HFFc6 (cell line): ENCODE measurements at regions not wholly inside any gene's neighbourhood (a gene's known extent, or its start where the extent isn't known, plus 50 kb on each side); places are given as distances from the start of the nearest gene placed in this dataset.

ENCODE experiments used
- DNase-seq: peaks from one replicate; pipeline ENCODE4 v3.0.0-alpha.2; 2018
- H3K27ac Mint-ChIP-seq: 2 replicates; pipeline ENCODE4 v1.8.0; 2020; ENCODE audit warnings: mild to moderate bottlenecking, mixed read lengths
- H3K27me3 Mint-ChIP-seq: 2 replicates; pipeline ENCODE4 v1.8.0; 2021; ENCODE audit warnings: mild to moderate bottlenecking, moderate library complexity, mixed read lengths; ENCODE audit not compliant: insufficient read depth
- H3K36me3 Mint-ChIP-seq: 2 replicates; pipeline ENCODE4 v1.8.0; 2021; ENCODE audit warnings: low read depth, mixed read lengths
- H3K4me1 Mint-ChIP-seq: 2 replicates; pipeline ENCODE4 v1.8.0; 2020; ENCODE audit warnings: low read depth, mixed read lengths
- H3K4me3 Mint-ChIP-seq: 2 replicates; pipeline ENCODE4 v1.8.0; 2020; ENCODE audit warnings: mild to moderate bottlenecking, moderate library complexity, mixed read lengths
- H3K9me3 Mint-ChIP-seq: 2 replicates; pipeline ENCODE4 v1.8.0; 2020; ENCODE audit warnings: mild to moderate bottlenecking, mixed read lengths
- TF ChIP-seq, protein P1 (sequence below): fragments of 200-600 bp; sonication (generic); IDR thresholded peaks from 2 replicates; pipeline ENCODE4 v1.5.0; 2021; ENCODE audit warnings: antibody characterized with exemption, mild to moderate bottlenecking

DNA sequence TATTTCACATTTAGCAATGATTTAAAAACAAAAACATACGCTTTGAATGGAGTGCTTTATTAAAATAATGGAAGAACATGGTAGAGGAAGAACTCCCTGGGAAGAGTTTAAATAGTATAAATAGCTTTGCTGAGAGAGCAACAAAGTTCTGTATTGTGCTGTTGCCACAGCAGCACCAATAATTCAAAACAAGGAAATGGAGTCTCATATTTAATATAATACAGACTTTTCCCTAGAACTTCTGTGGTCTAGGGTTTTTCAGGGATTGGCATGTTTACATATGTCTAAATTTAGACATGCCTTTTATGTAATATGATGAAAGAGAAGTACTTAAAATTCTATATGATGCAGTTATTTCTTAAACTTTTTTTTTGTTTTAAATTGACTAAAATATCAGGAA is 217.2 kb upstream of the HDAC9 start:
- TF ChIP-seq, protein P1, sequence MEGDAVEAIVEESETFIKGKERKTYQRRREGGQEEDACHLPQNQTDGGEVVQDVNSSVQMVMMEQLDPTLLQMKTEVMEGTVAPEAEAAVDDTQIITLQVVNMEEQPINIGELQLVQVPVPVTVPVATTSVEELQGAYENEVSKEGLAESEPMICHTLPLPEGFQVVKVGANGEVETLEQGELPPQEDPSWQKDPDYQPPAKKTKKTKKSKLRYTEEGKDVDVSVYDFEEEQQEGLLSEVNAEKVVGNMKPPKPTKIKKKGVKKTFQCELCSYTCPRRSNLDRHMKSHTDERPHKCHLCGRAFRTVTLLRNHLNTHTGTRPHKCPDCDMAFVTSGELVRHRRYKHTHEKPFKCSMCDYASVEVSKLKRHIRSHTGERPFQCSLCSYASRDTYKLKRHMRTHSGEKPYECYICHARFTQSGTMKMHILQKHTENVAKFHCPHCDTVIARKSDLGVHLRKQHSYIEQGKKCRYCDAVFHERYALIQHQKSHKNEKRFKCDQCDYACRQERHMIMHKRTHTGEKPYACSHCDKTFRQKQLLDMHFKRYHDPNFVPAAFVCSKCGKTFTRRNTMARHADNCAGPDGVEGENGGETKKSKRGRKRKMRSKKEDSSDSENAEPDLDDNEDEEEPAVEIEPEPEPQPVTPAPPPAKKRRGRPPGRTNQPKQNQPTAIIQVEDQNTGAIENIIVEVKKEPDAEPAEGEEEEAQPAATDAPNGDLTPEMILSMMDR = no peak
- no peak for DNase-seq
- H3K27me3 Mint-ChIP-seq = no peaks in the 10 kb centered on the region; the same call in none of the 2 replicates
- no peaks in the 10 kb centered on the region for H3K36me3 Mint-ChIP-seq
- H3K27ac Mint-ChIP-seq = no peak overlapping the region
- H3K4me3 Mint-ChIP-seq = no peak overlapping the region
- no peaks in the 10 kb centered on the region for H3K9me3 Mint-ChIP-seq
- H3K4me1 Mint-ChIP-seq = no peaks in the 10 kb centered on the region

DNA sequence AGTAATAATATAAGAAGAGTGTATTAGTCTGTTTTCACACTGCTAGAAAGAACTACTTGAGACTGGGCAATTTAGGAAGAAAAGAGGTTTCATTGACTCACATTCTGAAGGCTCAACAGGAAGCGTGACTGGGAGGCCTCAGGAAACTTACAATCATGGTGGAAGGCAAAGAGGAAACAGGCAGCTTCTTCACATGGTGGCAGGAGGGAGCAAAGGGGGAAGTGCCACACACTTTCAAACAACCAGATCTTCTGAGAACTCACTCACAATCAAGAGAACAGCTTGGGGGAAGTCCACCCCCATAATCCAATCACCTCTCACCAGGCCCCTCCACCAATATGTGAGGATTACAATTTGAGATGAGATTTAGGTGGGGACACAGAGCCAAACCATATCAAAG is 212.5 kb upstream of the HDAC9 start:
- Mint-ChIP-seq H3K4me3 (no peak overlapping the region), H3K9me3 (no peaks in the 10 kb centered on the region), H3K27ac (no peak overlapping the region), H3K27me3 (no peaks in the 10 kb centered on the region; the same call in 1 of the 2 replicates), H3K4me1 (no peaks in the 10 kb centered on the region), H3K36me3 (no peaks in the 10 kb centered on the region)
- DNase-seq = no peak
- TF ChIP-seq, protein P1 = no peak

DNA sequence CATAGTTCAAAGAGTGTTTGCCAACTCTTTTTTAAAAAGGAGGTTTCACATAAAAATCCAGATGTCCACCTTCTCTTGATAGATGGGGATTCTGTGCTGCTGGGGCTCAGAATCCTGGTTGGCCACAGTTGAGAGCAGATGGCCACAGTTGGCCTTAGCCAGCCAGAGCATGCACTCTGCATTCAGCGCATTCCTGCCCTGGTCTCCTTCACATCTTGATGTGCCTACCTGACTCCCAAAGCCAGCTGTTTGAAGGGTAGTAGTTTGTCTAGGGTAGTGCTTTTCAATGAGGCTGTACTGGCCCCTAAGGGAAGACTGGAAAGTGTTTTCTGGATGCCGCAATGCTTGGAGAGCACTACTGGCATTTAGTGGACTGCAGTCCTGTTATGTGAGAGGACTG is 208.1 kb upstream of the HDAC9 start:
- DNase-seq = no peak
- H3K27me3 Mint-ChIP-seq = peaks cover 6% of the 10 kb centered on the region

DNA sequence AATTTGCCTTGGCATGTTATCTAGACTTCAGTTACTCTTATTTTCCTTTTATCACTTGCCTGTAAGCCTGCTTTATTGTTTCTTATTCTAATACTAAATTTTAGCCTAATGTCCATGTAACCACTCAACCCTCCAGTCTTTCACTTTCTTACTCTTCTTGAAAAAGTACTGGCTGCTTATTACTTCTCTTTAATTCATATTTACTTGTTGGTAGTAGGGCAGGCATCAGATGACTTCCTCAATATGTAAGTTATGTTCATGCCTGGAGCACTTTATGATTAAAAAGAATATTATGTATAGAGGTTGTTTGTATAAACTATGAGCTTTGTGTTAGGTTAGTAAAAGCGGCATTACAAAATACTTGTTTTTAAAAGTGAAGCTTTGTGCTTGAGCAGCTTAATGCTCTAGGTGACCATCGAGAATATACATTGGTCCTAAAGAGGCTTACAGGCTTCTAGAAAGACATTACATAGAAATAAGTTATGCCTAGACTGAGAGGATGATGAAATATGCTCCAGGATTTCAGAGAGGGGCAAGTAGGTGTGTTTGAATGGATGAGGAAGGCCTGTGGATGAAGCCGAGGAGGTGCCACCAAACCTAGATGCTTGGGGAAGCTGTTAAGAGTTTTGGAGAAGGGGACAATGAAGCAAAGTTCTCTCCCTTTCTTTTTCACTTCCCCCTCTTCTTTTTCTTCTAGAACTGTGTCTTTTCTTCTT is 207.1 kb upstream of the HDAC9 start:
- DNase-seq = no peak
- TF ChIP-seq, protein P1 = no peak
- Mint-ChIP-seq H3K4me1 (no peaks in the 10 kb centered on the region), H3K27me3 (peaks cover 11% of the 10 kb centered on the region), H3K9me3 (no peaks in the 10 kb centered on the region), H3K27ac (no peak overlapping the region), H3K4me3 (no peak overlapping the region), H3K36me3 (no peaks in the 10 kb centered on the region)

More for the DNA sequence above, 208.1 kb upstream of the HDAC9 start:
- no peak overlapping the region for H3K4me3 Mint-ChIP-seq
- H3K9me3 Mint-ChIP-seq = no peaks in the 10 kb centered on the region
- TF ChIP-seq, protein P1 = no peak
- no peaks in the 10 kb centered on the region for H3K4me1 Mint-ChIP-seq
- no peak overlapping the region for H3K27ac Mint-ChIP-seq
- no peaks in the 10 kb centered on the region for H3K36me3 Mint-ChIP-seq

DNA sequence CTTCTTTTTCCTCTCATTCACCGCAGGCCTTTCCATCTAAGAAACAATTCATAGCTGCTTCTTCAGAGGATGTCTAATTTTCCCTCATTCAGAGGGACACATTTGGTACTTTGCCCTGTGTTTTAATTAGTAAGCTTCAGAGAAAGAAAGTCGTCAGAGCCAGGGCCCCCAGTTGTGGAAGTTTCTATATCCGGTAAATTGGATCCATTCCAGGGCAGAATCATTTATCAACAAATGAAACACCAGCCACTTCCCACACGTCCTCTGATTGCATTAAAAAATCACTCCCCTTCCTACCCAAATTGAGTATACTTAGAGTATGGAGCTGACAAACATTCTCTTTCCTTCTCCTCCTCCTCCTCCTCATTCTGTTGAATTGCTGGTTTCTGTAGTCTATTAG is 205.8 kb upstream of the HDAC9 start:
- peaks cover 12% of the 10 kb centered on the region for H3K27me3 Mint-ChIP-seq
- H3K9me3 Mint-ChIP-seq = no peaks in the 10 kb centered on the region
- TF ChIP-seq, protein P1 = no peak
- H3K27ac Mint-ChIP-seq = no peak overlapping the region
- H3K36me3 Mint-ChIP-seq = no peaks in the 10 kb centered on the region
- no peak for DNase-seq
- H3K4me3 Mint-ChIP-seq = no peak overlapping the region
- no peaks in the 10 kb centered on the region for H3K4me1 Mint-ChIP-seq
